ENCODE measurements at regions not wholly inside any gene's neighbourhood (a gene's known extent, or its start where the extent isn't known, plus 50 kb on each side); places are given as distances from the start of the nearest gene placed in this dataset.

- peak; percentile 24 for DNase-seq
Observed at GRCh38 chr13:107139006-107139405, 571.1 kb upstream of the ARGLU1 start.

- no peak for DNase-seq
Observed at GRCh38 chr13:107138486-107138885, 570.5 kb upstream of the ARGLU1 start.

GRCh38 chr13:107133950-107134349, 566.0 kb upstream of the ARGLU1 start:
- DNase-seq = no peak

DNA sequence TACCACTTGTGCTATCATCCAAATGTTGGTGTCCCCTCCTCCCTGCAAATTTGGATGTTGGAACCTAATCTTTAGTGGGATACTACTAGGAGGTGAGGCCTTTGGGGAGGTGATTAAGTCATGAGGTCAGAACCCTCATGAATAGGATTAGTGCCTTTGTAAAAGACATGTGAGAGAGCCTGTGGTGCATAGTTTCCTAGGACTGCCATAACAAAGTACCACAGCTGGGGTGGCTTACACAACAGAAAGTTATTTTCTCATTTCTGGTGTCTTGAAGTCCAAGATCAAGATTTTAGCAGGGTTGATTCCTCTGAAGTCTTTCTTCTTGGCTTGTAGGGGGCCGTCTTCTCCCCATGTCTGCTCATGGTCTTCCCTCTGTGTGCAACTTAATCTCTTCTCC, 562.6 kb upstream of the ARGLU1 start:
- DNase-seq = no peak

DNA sequence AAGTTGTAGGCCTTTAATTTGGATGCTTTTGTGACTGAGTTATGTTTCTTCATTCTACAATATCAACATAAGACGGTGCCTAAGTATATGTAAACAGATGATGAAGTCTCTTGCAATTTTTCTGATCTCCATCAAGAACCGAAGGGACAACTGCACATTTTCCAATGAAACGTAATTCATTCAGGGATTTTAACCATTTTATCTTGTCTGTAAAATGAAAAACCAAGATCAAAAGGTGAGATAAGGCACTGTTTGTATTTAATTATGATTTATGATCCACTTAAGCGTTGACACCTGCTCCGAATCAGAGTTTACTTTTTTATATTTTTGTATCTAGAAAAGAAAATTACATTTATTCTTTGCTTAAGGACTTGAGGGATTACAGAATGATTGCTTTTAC, 556.8 kb upstream of the ARGLU1 start:
- no peak for DNase-seq

DNA sequence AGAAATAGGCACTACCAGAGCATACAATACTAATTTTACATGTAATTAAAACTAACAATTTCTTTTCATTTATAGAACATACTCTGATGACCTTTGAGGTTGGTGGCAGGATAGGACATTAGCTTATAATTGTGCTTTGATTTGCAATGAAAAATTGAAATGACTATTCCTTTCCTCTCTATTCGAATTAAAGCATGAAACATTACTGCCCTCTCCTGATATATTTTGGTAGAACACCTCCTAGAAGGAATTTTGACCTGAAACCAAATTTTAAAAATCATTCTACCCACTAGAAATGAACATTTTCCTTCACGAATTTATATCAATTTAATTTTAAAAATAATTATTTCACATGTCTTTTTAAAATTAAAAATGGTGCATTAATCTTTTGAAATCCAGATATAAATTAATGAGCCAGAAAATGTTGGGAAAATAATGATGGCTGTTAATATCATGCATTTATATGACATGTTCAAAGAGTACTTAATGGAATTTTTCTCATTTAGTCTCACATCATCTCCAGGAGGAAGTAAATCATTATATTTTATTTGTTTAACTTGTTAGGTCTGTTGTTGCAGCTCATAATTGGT, 556.3 kb upstream of the ARGLU1 start:
- peak; percentile 27 for DNase-seq

GRCh38 chr13:107121793-107122192, 553.9 kb upstream of the ARGLU1 start:
- no peak for DNase-seq

- no peak for DNase-seq
Observed at GRCh38 chr13:107119989-107120881, 552.3 kb upstream of the ARGLU1 start.

DNA sequence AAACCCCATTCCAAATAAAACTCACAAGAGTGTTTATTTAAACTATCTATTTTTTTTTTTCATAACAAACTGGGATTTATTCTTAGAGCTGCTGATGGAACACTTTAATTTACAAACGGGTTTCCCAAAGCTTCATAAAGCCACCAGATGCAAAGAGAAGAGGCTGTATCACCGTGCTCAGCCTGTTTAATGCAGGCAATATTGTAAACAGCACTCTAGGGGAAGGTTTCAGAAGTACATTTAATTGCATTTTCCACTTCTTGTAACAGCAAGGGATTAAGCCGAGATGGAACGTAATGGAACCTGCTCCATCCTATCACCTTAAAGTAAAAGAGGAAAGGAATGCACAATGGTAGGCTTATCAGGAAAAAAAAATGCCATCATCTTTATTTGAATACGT, 550.6 kb upstream of the ARGLU1 start:
- no peak for DNase-seq

- no peak for DNase-seq
Observed at GRCh38 chr13:107117327-107118012, 549.5 kb upstream of the ARGLU1 start.

DNA sequence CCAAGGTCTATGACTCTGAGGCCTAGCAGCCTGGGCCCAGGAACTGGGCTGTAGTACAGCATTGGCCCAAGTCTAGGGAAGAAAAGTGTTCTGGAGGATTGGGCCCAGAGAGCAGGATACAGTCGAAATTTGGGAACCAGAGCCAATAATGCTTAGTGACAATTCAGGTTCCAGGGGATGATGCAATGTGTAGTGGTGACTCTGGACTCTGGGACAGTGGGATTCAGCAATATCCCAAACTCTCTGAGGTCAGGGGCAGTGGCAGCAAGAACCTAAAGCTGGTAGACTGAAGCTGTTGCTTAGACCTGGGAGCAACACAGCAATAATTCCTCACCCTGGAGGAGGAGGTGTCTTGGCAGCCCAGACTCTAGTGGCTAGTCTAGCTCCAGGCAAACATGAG, 545.5 kb upstream of the ARGLU1 start:
- DNase-seq = no peak

GRCh38 chr13:107111248-107111647, 543.3 kb upstream of the ARGLU1 start:
- DNase-seq = no peak

GRCh38 chr13:107104631-107105030, 536.7 kb upstream of the ARGLU1 start:
- no peak for DNase-seq

DNA sequence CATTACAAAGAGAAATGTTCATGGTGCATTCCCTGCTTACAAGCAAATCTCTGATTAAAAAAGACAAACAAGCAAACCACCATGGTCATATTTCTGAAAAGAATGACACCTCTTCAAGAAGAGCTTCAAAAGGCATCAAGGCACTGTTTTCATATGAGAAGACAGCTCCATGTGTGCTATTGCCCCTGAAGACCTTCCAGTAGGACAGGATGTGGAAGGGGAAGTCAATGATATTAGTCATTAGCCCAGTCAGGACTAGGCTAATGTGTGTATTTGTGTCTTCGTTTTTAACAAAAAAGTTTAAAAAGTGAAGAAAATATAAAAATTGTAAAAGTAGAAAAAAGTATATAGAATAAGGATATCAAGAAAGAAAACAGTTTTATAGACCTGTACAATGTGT, 534.7 kb upstream of the ARGLU1 start:
- no peak for DNase-seq

GRCh38 chr13:107099661-107100060, 531.7 kb upstream of the ARGLU1 start:
- DNase-seq = no peak

DNA sequence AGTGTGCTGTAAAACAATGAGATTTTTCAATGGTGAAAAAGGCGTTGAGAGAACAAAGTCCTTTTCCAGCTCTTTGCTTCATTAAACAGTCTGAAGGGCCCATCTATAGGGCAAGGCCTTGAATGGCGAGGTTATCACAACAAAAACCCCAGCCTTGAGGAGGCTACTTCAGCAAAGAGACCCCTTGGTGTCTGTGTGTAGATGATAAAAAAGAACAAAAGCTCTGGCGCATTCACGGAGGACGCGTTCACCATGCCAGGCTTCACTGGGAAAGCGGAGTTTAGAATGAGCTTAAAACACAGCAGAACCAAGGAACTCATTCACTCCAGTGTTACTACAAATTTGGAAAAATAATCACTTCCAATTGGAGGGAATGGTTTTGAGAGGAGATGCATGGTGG, 530.0 kb upstream of the ARGLU1 start:
- no peak for DNase-seq

DNA sequence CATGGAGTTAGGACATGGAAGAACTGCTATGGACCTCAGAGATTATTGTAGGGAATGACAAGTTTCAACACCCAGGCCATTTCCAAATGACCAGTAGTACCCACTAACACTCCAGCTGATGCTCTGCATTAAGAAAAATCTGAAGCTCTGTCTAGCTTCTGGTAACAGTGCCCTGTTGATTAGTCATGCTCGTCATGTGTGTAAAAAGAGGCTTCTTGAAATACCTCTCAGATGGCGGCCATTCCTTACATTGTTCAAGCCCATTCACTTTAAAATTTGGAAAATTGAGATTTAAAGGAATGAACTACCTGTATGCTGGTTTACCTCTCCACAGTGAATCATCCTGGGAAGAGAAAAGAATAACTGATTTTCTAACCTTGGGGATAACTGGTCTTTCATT, 527.9 kb upstream of the ARGLU1 start:
- no peak for DNase-seq

DNA sequence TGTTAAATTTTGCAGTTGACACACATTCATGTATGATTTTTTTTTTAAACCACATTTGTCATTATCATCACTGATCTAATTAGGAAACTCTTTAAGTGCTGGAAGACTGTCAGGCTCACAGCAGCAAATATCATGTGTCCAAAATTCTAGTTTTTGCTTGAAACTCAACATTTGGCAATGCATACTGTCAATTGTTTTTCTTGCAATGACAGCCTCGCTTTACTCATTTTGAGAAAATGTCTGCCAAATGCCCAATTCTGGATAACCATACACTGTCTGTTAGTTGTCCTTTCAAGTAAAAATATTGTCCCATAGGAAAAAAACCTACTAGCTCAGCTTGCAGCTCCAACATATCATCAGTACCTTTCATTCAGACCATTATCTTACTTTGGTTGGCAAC, 523.9 kb upstream of the ARGLU1 start:
- no peak for DNase-seq

GRCh38 chr13:107091428-107091827, 523.5 kb upstream of the ARGLU1 start:
- no peak for DNase-seq

DNA sequence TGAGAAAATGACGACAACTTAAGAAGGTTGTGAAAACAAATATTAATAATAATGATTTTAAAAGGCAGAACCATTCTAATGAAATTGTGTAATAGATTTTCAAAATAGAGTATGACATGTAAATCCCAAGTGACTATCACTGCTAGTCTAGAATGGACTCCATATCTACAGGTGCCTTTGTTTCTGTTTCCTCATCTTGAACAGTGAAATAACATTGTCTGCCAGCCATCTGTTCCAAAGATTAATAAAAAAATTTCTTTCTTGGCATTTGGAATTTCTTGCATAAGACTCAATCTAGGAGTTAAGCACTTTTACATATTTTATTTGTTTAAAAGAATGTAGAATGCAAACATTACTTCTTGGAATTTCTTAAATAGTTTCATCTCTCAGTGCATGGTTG, 520.1 kb upstream of the ARGLU1 start:
- DNase-seq = no peak

DNA sequence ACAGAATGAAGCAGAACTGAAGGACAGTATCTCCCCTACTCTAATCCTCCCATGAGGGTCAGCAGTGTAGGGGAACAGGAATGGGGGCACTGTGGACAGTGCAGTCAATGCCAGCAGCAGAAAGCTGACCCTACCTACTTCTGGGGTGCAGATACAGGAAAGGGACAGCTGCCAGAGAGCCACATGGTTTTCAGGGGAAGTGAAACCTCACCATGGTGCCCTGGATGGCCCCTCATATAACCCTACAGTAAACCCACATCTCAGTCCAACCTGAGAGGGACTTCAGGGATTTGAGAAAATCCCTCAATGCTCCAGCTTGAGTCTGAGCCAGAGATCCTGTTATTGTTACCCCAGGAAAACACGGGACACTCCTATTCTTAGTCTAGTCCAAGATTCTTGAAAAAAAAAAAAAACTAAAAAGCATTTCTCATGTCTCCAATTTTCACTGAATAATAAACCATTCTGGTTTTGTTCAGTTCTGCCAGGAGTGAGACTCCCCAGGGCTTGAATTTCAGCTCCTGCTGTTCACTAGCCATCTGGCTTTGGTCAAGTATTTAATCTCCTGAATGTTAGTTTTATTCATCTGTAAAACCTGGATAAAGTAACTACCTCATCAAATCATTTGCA, 511.6 kb upstream of the ARGLU1 start:
- no peak for DNase-seq

- no peak for DNase-seq
Observed at GRCh38 chr13:107078229-107078765, 510.4 kb upstream of the ARGLU1 start.

DNA sequence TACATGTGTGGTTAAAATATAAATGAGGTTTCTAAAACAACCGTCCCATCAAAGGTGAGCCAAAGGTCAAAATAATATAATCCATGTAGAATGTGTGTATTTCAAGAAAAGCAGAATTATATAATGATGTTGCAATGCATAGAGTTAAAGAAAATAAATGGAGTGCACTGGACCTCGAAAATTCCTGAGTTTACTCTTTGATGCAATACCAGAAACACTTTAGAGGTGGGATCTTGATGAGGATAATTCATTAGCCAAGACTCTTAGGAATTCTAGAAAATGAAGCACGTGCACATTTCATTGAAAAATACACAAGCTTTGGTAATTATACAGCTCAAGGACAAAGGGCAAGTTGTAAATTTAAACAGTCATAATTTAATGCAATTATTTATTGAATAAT, 508.9 kb upstream of the ARGLU1 start:
- DNase-seq = no peak

Data from DMS79 treated with DMSO at 0.1 percent for 48 hours (cell line).